Activated naive CD8-positive, alpha-beta T cell treated with anti-CD3 and anti-CD28 coated beads for 36 hours (primary cell): ENCODE measurements at regions not wholly inside any gene's neighbourhood (a gene's known extent, or its start where the extent isn't known, plus 50 kb on each side); places are given as distances from the start of the nearest gene placed in this dataset.

Experiments used
- DNase-seq: peaks from one replicate; pipeline ENCODE4 v3.0.0; 2021
- H3K27ac Mint-ChIP-seq: one replicate; pipeline ENCODE4 v1.8.0; 2022; ENCODE audit warnings: mild to moderate bottlenecking, moderate library complexity, mixed read lengths
- H3K27me3 Mint-ChIP-seq: one replicate; pipeline ENCODE4 v1.8.0; 2022; ENCODE audit warnings: mild to moderate bottlenecking, mixed read lengths
- H3K36me3 Mint-ChIP-seq: one replicate; pipeline ENCODE4 v1.8.0; 2021; ENCODE audit warnings: mild to moderate bottlenecking, mixed read lengths
- H3K4me1 Mint-ChIP-seq: one replicate; pipeline ENCODE4 v1.8.0; 2021; ENCODE audit warnings: mixed read lengths
- H3K4me3 Mint-ChIP-seq: one replicate; pipeline ENCODE4 v1.8.0; 2022; ENCODE audit warnings: mild to moderate bottlenecking, moderate library complexity, mixed read lengths
- H3K9me3 Mint-ChIP-seq: one replicate; pipeline ENCODE4 v1.8.0; 2022; ENCODE audit warnings: mixed read lengths

DNA sequence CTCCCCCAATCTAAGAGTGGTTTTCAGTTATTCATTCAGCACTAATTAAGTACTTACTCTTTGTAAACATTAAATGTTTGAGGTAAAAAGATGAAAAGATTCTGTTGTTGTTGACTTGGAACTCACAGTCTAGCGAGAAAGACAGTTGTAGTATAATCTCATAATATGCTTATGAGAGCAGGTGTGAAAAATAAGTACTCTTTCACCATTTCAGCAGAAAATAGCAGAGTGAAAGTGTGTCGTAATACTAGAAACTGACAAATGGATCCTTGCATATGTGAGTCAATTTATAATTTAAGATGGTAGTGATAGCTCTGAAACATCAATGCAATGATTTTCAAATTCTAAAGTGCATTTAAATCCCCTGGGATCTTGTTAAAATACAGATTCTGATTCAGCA, 618.8 kb upstream of the CCDC54 start:
- no peak overlapping the region for H3K27ac Mint-ChIP-seq

DNA sequence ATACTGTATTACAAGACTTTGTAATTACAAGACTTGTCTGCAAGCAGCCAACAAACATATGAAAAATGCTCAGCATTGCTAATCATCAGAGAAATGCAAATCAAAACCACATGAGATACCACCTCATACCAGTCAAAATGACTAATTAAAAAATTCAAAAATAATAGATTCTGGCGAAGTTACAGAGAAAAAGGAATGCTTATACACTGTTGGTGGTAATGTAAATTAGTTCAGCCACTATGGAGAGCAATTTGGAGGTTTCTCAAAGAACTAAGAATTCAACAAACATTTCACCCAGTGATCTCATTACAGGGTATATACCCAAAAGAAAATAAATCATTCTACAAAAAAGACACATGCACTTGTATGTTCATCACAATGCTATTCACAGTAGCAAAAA, 617.5 kb upstream of the CCDC54 start:
- H3K27ac Mint-ChIP-seq = no peak overlapping the region
- peaks cover 3% of the 10 kb centered on the region for H3K9me3 Mint-ChIP-seq
- no peaks in the 10 kb centered on the region for H3K36me3 Mint-ChIP-seq
- H3K27me3 Mint-ChIP-seq = no peaks in the 10 kb centered on the region
- H3K4me1 Mint-ChIP-seq = no peaks in the 10 kb centered on the region
- H3K4me3 Mint-ChIP-seq = no peak overlapping the region
- DNase-seq = no peak

More for the DNA sequence above, 618.8 kb upstream of the CCDC54 start:
- DNase-seq = no peak
- Mint-ChIP-seq H3K9me3 (peaks cover 6% of the 10 kb centered on the region), H3K4me3 (no peak overlapping the region), H3K27me3 (no peaks in the 10 kb centered on the region), H3K4me1 (no peaks in the 10 kb centered on the region), H3K36me3 (no peaks in the 10 kb centered on the region)

DNA sequence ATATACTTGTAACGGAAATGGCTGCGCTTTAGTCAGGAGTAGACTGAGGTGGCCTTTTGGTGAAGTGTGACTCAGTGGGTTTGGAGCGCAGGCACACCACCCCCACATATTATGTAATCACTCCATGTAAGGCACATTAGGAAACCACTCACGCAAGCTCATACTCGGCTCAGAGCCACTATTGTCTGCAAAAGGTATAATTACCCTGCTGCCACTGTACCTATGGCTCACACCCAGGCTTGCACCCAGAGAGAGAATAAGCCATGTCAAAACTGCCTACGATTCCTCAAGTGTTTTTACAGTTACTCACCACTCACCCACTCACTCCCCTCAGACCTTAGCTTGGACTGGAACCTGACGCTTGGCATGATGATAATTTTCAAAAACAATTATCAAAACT, 611.9 kb upstream of the CCDC54 start:
- no peak for DNase-seq
- Mint-ChIP-seq H3K4me1 (no peaks in the 10 kb centered on the region), H3K36me3 (no peaks in the 10 kb centered on the region), H3K4me3 (no peak overlapping the region), H3K27ac (no peak overlapping the region), H3K9me3 (no peaks in the 10 kb centered on the region), H3K27me3 (no peaks in the 10 kb centered on the region)

DNA sequence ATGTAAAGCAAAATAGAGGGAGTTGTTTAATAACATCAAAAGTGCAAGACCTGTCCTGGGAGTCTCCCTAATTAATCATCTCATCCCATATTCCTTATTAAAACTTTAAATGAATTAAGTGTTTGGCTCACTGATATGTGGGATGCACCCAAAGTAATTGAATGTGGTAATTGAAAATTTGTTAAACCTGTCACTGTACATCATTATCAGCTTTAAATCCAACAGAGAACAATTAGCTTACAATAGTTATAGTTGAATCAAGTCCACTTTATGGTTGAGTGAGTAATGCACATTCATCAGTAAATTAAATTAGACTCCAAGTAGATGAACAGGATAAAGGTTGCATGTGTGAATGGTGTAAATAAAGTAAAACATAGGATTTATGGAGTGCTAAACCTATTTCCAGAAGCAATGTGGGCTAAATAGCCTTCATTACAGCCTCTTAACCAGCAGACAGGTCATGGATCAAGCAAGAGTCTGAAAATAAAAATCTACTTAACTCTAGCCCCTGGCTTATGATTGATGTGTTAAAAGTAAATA, 608.2 kb upstream of the CCDC54 start:
- H3K4me1 Mint-ChIP-seq = no peaks in the 10 kb centered on the region
- H3K4me3 Mint-ChIP-seq = no peak overlapping the region
- H3K9me3 Mint-ChIP-seq = no peaks in the 10 kb centered on the region
- no peaks in the 10 kb centered on the region for H3K27me3 Mint-ChIP-seq
- no peak overlapping the region for H3K27ac Mint-ChIP-seq
- no peaks in the 10 kb centered on the region for H3K36me3 Mint-ChIP-seq
- no peak for DNase-seq

DNA sequence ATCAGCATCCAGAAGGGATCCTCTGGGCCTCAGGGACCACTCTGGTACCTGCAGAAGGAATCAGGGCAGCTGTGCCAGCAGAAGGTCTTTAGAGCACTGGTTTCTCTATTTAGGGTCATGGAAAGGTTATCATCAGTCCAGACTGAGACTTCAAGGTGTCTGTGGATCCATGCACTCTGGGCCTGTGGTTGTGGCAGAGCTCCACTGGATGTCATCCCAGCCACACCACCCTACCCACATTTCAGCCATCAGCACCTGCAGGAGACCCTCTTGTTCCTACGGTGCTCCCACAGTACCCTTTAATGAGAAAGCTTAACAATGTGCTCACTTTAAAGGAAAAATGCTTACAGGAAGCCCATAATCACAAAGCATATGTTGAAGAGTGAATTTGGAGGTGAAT, 603.4 kb upstream of the CCDC54 start:
- no peak overlapping the region for H3K27ac Mint-ChIP-seq
- H3K4me3 Mint-ChIP-seq = no peak overlapping the region
- no peaks in the 10 kb centered on the region for H3K9me3 Mint-ChIP-seq
- DNase-seq = no peak
- no peaks in the 10 kb centered on the region for H3K36me3 Mint-ChIP-seq
- no peaks in the 10 kb centered on the region for H3K27me3 Mint-ChIP-seq
- H3K4me1 Mint-ChIP-seq = no peaks in the 10 kb centered on the region

DNA sequence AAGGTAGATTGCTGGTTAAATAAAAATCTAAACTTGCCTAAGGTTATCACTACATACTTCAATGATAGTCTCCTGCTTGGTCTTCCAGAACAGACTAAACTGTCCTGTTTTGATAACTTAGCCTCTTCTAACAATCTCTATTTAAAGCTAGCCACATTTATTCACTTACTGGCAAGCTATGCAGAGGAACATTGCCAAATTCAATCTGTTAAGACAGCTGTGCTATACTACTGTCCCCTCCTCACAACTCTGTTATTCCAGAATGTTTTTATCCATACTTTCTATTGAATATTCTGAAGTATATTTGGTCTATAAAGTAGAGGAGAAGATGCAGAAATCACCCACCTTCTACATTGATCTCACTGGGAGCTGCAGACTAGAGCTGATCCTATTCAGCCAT, 594.0 kb upstream of the CCDC54 start:
- H3K4me1 Mint-ChIP-seq = no peaks in the 10 kb centered on the region

DNA sequence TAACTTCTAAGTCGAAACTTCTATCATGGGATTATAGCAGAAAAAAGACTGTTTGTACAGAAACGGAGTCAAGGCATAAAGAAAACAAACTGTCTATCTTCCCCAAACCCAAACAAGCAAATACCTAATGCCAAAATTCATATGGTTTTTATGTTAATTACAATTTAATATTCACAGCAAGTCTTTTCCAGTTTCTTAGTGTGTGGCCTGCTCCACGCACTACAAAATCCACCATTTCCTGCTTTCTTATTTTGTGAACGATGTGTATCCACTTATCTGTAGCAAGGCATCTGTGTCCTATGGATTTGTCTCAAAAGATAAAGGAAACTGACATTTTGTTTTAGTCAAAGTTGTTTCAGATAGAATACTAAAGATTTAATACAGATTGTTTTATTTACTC, 588.0 kb upstream of the CCDC54 start:
- Mint-ChIP-seq H3K27me3 (peaks cover 7% of the 10 kb centered on the region), H3K36me3 (no peaks in the 10 kb centered on the region), H3K4me1 (no peaks in the 10 kb centered on the region), H3K4me3 (no peak overlapping the region), H3K9me3 (no peaks in the 10 kb centered on the region), H3K27ac (no peak overlapping the region)
- DNase-seq = no peak

More for the DNA sequence above, 594.0 kb upstream of the CCDC54 start:
- Mint-ChIP-seq H3K27ac (no peak overlapping the region), H3K27me3 (peaks cover 6% of the 10 kb centered on the region), H3K9me3 (no peaks in the 10 kb centered on the region), H3K36me3 (no peaks in the 10 kb centered on the region), H3K4me3 (no peak overlapping the region)
- DNase-seq = no peak

DNA sequence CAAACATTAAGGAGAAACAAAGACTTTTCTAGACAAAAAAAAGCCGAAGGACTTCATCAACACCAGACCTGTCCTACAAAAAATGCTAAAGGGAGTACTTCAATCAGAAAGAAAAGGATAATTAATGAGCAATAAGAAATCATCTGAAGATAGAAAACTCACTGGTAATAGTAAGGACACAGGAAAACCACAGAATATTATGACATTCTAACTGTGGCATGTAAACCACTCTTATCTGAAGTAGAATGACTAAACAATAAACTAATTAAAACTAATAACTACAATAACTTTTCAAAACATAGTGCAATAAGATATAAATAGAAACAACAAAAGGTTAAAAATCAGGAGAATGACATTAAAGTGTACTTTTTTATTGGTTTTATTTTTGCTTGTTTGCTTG, 584.5 kb upstream of the CCDC54 start:
- no peak for DNase-seq
- Mint-ChIP-seq H3K4me3 (no peak overlapping the region), H3K9me3 (no peaks in the 10 kb centered on the region), H3K4me1 (no peaks in the 10 kb centered on the region), H3K27ac (no peak overlapping the region), H3K27me3 (peaks cover 9% of the 10 kb centered on the region), H3K36me3 (no peaks in the 10 kb centered on the region)

DNA sequence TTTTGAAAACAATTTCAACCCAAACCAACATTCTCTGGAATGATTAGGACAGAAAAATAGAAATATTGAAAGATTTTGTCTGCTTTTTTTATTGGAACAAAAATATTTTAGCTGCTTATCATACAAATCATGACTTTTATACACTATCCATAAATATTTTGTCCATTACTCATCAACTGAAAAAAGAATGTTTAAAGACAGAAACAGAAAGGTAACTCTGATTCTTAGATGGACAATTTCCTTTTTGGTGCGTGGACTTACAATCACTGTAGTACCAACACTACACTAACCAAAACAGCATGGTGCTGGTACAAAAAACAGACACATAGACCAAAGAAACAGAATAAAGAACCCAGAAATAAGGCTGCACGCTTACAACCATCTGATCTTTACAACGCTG, 582.8 kb upstream of the CCDC54 start:
- H3K9me3 Mint-ChIP-seq = no peaks in the 10 kb centered on the region
- H3K27me3 Mint-ChIP-seq = peaks cover 9% of the 10 kb centered on the region
- H3K27ac Mint-ChIP-seq = no peak overlapping the region
- no peaks in the 10 kb centered on the region for H3K36me3 Mint-ChIP-seq
- H3K4me3 Mint-ChIP-seq = no peak overlapping the region
- no peak for DNase-seq
- H3K4me1 Mint-ChIP-seq = no peaks in the 10 kb centered on the region

DNA sequence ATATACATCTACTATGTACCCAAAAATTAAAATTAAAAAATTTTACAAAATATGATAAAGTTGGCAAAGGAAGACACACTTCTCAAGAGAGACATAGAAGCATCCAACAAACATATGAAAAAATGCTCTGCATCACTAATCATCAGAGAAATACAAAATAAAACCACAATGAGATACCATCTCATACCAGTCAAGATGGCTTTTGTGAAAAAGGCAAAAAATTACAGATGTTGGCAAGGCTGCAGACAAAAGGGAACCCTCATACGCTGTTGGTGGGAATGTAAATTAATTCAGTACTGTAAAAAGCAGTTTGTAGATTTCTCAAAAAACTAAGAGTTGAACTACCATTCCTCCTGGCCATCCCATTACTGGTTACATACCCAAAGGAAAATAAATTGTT, 581.7 kb upstream of the CCDC54 start:
- Mint-ChIP-seq H3K9me3 (no peaks in the 10 kb centered on the region), H3K4me1 (no peaks in the 10 kb centered on the region)

DNA sequence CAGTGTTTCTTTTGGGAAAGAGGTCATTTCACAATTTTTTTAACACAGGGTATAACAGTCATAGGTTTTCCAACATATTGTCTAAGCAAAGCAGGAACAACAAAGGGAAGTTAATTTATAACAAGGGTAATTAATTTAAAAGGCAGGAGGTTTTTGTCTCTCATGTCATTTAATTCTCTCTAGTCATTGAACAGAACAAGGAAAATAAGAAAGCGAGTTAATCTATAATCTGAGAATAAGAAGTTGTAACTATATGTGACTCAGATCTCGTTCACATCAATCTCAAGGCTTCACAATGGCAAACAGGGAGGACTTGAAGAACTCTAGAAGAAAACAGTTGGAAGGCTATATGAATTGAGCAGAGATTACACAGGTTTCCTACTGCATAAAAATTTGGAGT, 579.8 kb upstream of the CCDC54 start:
- Mint-ChIP-seq H3K4me3 (no peak overlapping the region), H3K27me3 (peaks cover 9% of the 10 kb centered on the region), H3K27ac (no peak overlapping the region), H3K9me3 (no peaks in the 10 kb centered on the region), H3K36me3 (no peaks in the 10 kb centered on the region), H3K4me1 (no peaks in the 10 kb centered on the region)
- DNase-seq = no peak

More for the DNA sequence above, 581.7 kb upstream of the CCDC54 start:
- H3K4me3 Mint-ChIP-seq = no peak overlapping the region
- no peak for DNase-seq
- no peaks in the 10 kb centered on the region for H3K36me3 Mint-ChIP-seq
- H3K27ac Mint-ChIP-seq = no peak overlapping the region
- H3K27me3 Mint-ChIP-seq = peaks cover 9% of the 10 kb centered on the region

DNA sequence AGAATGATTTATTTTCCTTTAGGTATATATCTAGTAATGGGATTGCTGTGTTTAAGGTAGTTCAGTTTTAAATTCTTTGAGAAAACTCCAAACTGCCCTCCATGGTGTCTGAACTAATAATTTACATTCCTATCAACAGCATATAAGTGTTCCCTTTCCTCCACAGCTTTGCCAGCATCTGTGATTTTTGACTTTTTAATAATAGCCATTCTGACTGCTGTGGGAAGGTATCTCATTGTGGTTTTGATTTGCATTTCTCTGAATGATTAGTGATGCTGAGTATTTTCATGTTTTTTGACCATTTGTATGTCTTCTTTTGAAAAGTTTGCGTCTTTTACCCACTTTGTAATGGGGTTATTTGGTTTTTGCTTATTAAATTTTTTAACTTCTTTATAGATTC, 571.6 kb upstream of the CCDC54 start:
- Mint-ChIP-seq H3K4me3 (no peak overlapping the region), H3K4me1 (no peaks in the 10 kb centered on the region), H3K36me3 (no peaks in the 10 kb centered on the region), H3K27ac (no peak overlapping the region), H3K27me3 (no peaks in the 10 kb centered on the region), H3K9me3 (no peaks in the 10 kb centered on the region)
- DNase-seq = no peak

DNA sequence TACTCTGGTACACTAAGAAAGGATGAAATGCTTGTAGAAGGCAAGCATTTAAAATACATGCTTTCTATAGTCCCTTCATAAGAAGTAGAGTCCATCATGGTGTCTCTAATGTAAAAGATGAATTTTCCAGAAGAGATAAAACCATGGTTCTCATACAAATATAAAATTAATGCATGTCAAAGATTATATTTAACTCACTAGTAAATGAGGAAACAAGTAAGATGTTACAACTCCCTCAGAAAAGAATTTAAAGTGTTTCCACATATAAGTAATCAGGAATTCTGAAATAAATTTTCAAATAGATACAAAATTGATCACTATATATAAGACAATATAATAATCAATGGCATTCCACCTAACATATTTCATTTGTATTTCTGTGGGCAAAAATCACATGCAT, 570.3 kb upstream of the CCDC54 start:
- Mint-ChIP-seq H3K4me1 (no peaks in the 10 kb centered on the region), H3K9me3 (no peaks in the 10 kb centered on the region), H3K4me3 (no peak overlapping the region), H3K27ac (no peak overlapping the region), H3K36me3 (no peaks in the 10 kb centered on the region), H3K27me3 (no peaks in the 10 kb centered on the region)
- DNase-seq = no peak

DNA sequence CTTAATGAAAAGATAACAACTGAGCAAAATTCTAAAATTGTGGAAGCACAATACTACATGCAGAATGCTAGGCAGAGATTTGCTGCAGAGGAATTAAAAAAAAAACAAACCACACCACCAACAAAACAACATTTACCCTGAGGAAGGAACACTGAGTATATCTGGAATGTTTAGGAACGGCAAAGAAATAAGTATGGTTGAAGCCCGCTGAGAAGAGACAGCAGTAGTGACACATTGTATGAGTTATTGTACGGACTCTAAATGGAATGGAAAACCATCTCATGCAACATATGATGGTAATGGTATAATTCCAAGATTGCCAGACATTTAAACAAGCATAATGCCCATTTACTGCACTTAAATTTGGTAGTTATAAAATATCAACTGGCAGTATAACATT, 568.2 kb upstream of the CCDC54 start:
- no peak overlapping the region for H3K27ac Mint-ChIP-seq
- H3K27me3 Mint-ChIP-seq = no peaks in the 10 kb centered on the region
- no peaks in the 10 kb centered on the region for H3K36me3 Mint-ChIP-seq
- H3K9me3 Mint-ChIP-seq = no peaks in the 10 kb centered on the region
- H3K4me1 Mint-ChIP-seq = no peaks in the 10 kb centered on the region
- no peak for DNase-seq
- H3K4me3 Mint-ChIP-seq = no peak overlapping the region

DNA sequence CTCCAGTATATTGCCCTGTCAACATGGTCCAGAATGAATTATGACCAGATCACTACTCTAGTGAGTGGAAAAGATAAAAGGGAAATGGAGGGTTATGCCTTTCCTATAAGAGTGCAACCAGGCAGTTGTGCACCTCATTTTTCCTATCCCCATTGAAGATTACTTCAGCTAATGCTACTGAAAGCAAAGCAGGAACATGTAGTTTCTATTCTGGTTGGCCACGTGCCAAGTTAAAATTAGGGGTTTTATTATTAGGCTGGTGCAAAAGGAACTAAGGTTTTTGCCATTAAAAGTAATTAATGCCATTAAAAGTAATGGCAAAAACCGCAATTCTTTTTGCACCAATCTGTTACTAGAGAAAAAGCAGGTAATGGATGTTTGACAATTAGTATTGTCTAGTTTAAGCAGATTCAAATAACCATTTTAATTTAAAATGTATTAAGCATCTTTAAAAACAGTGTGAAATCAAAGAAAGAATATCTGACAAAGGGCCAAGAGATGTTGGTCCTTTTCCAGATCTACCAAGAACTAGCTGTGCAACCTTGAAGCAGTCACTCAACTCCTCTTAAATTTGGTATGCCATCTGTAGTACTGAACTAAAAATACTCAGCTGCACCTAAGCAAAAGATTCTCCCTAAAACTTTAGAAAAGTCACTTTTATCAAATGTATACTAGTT, 567.5 kb upstream of the CCDC54 start:
- Mint-ChIP-seq H3K36me3 (no peaks in the 10 kb centered on the region), H3K4me3 (no peak overlapping the region), H3K27me3 (no peaks in the 10 kb centered on the region)

DNA sequence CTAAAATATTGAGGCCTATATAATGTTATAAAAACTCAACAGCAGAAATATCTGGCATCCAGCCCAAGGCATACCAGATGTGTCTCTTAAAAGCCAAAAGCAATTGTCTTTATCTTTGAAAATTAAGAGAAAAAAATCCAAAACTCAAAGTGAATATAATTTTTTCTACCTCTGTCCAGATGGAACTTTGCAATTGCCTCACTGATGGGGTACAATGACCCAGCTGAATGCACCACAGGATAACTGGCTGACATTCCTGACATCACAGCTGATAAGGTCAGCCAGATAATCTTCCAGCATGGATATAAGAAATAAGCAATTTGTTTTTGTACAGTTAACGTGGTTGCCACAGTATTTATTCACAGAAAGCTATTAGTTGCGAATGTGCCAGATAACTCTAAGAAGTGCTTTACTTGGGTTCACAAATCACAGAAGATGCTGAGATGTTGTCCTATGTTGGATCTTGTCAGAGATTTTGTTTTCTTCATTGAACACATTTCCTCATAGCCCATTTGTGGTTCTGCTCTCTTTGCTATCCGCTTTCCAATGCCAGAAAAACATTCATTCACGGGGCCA, 566.9 kb upstream of the CCDC54 start:
- no peak overlapping the region for H3K4me3 Mint-ChIP-seq
- no peaks in the 10 kb centered on the region for H3K36me3 Mint-ChIP-seq
- DNase-seq = no peak
- H3K27ac Mint-ChIP-seq = no peak overlapping the region
- H3K4me1 Mint-ChIP-seq = no peaks in the 10 kb centered on the region
- no peaks in the 10 kb centered on the region for H3K9me3 Mint-ChIP-seq
- no peaks in the 10 kb centered on the region for H3K27me3 Mint-ChIP-seq

More for the DNA sequence above, 567.5 kb upstream of the CCDC54 start:
- no peaks in the 10 kb centered on the region for H3K9me3 Mint-ChIP-seq
- H3K27ac Mint-ChIP-seq = no peak overlapping the region
- H3K4me1 Mint-ChIP-seq = no peaks in the 10 kb centered on the region
- DNase-seq = no peak
